SU-DHL-6 (cell line): ENCODE measurements at regions not wholly inside any gene's neighbourhood (a gene's known extent, or its start where the extent isn't known, plus 50 kb on each side); places are given as distances from the start of the nearest gene placed in this dataset.

Experiments used
- CTCF ChIP-seq: fragments of 200-600 bp; sonication (generic); IDR thresholded peaks from one replicate; pipeline ENCODE4 v1.5.1; 2017; ENCODE audit warnings: antibody characterized with exemption, mild to moderate bottlenecking, low read length, moderate library complexity; ENCODE audit not compliant: insufficient read depth, poor library complexity, severe bottlenecking
- EZH2phosphoT487 ChIP-seq: fragments of 200-600 bp; sonication (generic), shearing (Covaris generic); conservative IDR thresholded peaks from 2 replicates; pipeline ENCODE4 v1.6.1; 2018; ENCODE audit warnings: mild to moderate bottlenecking, antibody characterized with exemption, low read length, moderate library complexity, mixed read lengths

GRCh38 chr2:123262856-123263255 lies 762.2 kb upstream of the CNTNAP5 start:
- TF ChIP-seq CTCF (no peak), EZH2phosphoT487 (no peak)
